ENCODE measurements at regions not wholly inside any gene's neighbourhood (a gene's known extent, or its start where the extent isn't known, plus 50 kb on each side); places are given as distances from the start of the nearest gene placed in this dataset.

GRCh38 chr12:111035578-111036301, 115.4 kb upstream of the MYL2 start:
- WGBS (ENCODE audit: insufficient coverage, insufficient replicate concordance, low lambda C conversion rate, missing lambda C conversion rate), result 12% methylated on average over 28 of the region's 36 CpGs
- CTCF ChIA-PET, result no interaction called here
- TF ChIP-seq PAX5 (IDR thresholded peaks at IDR 0.05; ENCODE audit: borderline replicate concordance, low read depth, low read length) (no peak), RAD51 (IDR thresholded peaks at IDR 0.05) (no peak), PBX3 (IDR thresholded peaks at IDR 0.05; ENCODE audit: insufficient replicate concordance, low read depth, low read length) (no peak), MYC (IDR thresholded peaks at IDR 0.05; ENCODE audit: insufficient read depth, insufficient read length, insufficient replicate concordance, low read length, severe bottlenecking) (no peak), NR2F1 (conservative IDR thresholded peaks at IDR 0.05) (no peak), HSF1 (IDR thresholded peaks at IDR 0.05; ENCODE audit: low read depth, low read length) (no peak), ZNF274 (IDR thresholded peaks at IDR 0.05; ENCODE audit: insufficient read depth, insufficient read length) (no peak), IKZF2 (IDR thresholded peaks at IDR 0.05) (no peak), ATF3 (IDR thresholded peaks at IDR 0.05; ENCODE audit: borderline replicate concordance, extremely low read depth, low read depth, low read length) (no peak), TCF12 (IDR thresholded peaks at IDR 0.05; ENCODE audit: low read depth, low read length) (no peak), LARP7 (IDR thresholded peaks at IDR 0.05) (no peak), ESRRA (IDR thresholded peaks at IDR 0.05; ENCODE audit: low read length) (no peak), RAD21 (IDR thresholded peaks at IDR 0.05; ENCODE audit: insufficient read depth, low read depth, low read length) (no peak), CEBPZ (IDR thresholded peaks at IDR 0.05; ENCODE audit: low read depth, low read length) (no peak), RELB (IDR thresholded peaks at IDR 0.05; ENCODE audit: low read depth) (no peak), ZNF622 (IDR thresholded peaks at IDR 0.05) (no peak), SUZ12 (IDR thresholded peaks at IDR 0.05; ENCODE audit: unreplicated experiment) (no peak)

More at GRCh38 chr12:111035578-111036301, 115.4 kb upstream of the MYL2 start:
- Histone ChIP-seq H3K36me3 (ENCODE audit: control insufficient read depth in 2 of 2, insufficient read depth in 2 of 2, low read length in 1 of 2) (no peaks in the 10 kb centered on the region), H3K4me1 (ENCODE audit: control insufficient read depth, insufficient read depth, low read length) (no peaks in the 10 kb centered on the region), H4K20me1 (ENCODE audit: control insufficient read depth, insufficient read depth) (no peaks in the 10 kb centered on the region), H3K27ac (ENCODE audit: control insufficient read depth, insufficient read depth) (no peak overlapping the region), H3K4me3 (no peak overlapping the region), H3K4me2 (ENCODE audit: control insufficient read depth, insufficient read depth) (no peak overlapping the region), H2AFZ (ENCODE audit: control insufficient read depth, low read depth, low read length) (no peak overlapping the region), H3K9me3 (replicated peaks; ENCODE audit: control insufficient read depth, insufficient read depth, low read length) (no peaks in the 10 kb centered on the region), H3K9ac (ENCODE audit: control insufficient read depth, insufficient read depth, low read length) (no peak overlapping the region), H3K79me2 (ENCODE audit: control insufficient read depth, insufficient read depth, low read length) (no peaks in the 10 kb centered on the region), H3K27me3 (replicated peaks in 1 of 2; ENCODE audit: control insufficient read depth in 2 of 2, insufficient read depth in 2 of 2, low read length in 1 of 2) (peaks cover 9 to 21% of the 10 kb centered on the region in 2 experiments)
- no TSS peak for BruUV-seq (replicated peaks)
- SMC1A ChIA-PET (ENCODE audit: uncharacterized antibody, unreplicated experiment), result no interaction called here
- POLR2A ChIA-PET, result no interaction called here
- ATAC-seq, result no peak
- no peak for DNase-seq (ENCODE audit: low read depth, low spot score)
- in situ Hi-C loops (cut with MboI) (no loop called here), intact Hi-C loops (cut with micrococcal nuclease; ENCODE audit: unreplicated experiment) (no loop called here)
- no peak for FAIRE-seq
- RAD21 ChIA-PET (ENCODE audit: unreplicated experiment), result no interaction called here
